OCI-LY7 (cell line): ENCODE measurements at regions not wholly inside any gene's neighbourhood (a gene's known extent, or its start where the extent isn't known, plus 50 kb on each side); places are given as distances from the start of the nearest gene placed in this dataset.
A peak's percentile ranks its signal among the peaks of the same experiment; 100 is the strongest.
"Not testable (repeated sequence)": the region's sequence is repeated elsewhere in the genome, so short reads cannot be mapped to it uniquely, and the experiment has no call there.

Experiments used
- BruUV-seq: library from RNA; stranded (reverse); fragments of 400-500 nt; replicated peaks from 2 replicates; lab custom pipeline; 2021; lab: Mats Ljungman, UMichigan
- CTCF ChIA-PET: fragments of 300-600 bp; sonication (Branson Sonifier 250); formaldehyde crosslinking; loops from one replicate; lab custom pipeline; 2022; ENCODE audit warnings: antibody characterized with exemption; ENCODE audit not compliant: unreplicated experiment; lab: Charles Lee
- POLR2A ChIA-PET: fragments of 300-600 bp; sonication (Branson Sonifier 250); formaldehyde crosslinking; loops from one replicate; lab custom pipeline; 2022; ENCODE audit warnings: antibody characterized with exemption; lab: Charles Lee
- DNase-seq: peaks from one replicate; pipeline ENCODE4 v3.0.0-alpha.2; 2015; ENCODE audit warnings: low spot score
- H2AFZ ChIP-seq: fragments of 200-600 bp; sonication (generic), shearing (Covaris generic); 2 replicates; pipeline ENCODE4 v1.6.1; 2014; ENCODE audit warnings: mild to moderate bottlenecking, antibody characterized with exemption, low read length, moderate library complexity
- H3K27ac ChIP-seq: fragments of 200-600 bp; sonication (generic); 2 replicates; pipeline ENCODE4 v1.5.1; 2014; ENCODE audit warnings: mixed run types, low read depth, mild to moderate bottlenecking, moderate library complexity, low read length, inconsistent platforms; ENCODE audit not compliant: poor library complexity, severe bottlenecking
- H3K36me3 ChIP-seq: fragments of 200-600 bp; sonication (generic); 2 replicates; pipeline ENCODE4 v1.6.1; 2014; ENCODE audit warnings: mild to moderate bottlenecking, antibody characterized with exemption, low read length, moderate library complexity, mixed read lengths; ENCODE audit not compliant: insufficient read depth
- H3K4me1 ChIP-seq: fragments of 200-600 bp; sonication (generic); 2 replicates; pipeline ENCODE4 v1.5.1; 2014; ENCODE audit warnings: mild to moderate bottlenecking, low read length; ENCODE audit not compliant: insufficient read depth, poor library complexity, severe bottlenecking
- H3K4me2 ChIP-seq: fragments of 200-600 bp; sonication (generic); 2 replicates; pipeline ENCODE4 v1.6.1; 2014; ENCODE audit warnings: mild to moderate bottlenecking, low read length
- H3K4me3 ChIP-seq: fragments of 200-600 bp; sonication (generic); 2 replicates; pipeline ENCODE4 v1.5.1; 2014; ENCODE audit warnings: mild to moderate bottlenecking, low read depth, low read length; ENCODE audit not compliant: poor library complexity, severe bottlenecking
- H3K79me2 ChIP-seq: fragments of 200-600 bp; sonication (generic); 2 replicates; pipeline ENCODE4 v1.6.1; 2016; ENCODE audit warnings: low read depth, mild to moderate bottlenecking, low read length, moderate library complexity, mixed read lengths; ENCODE audit not compliant: insufficient read depth
- H3K9me2 ChIP-seq: fragments of 200-600 bp; sonication (generic); 2 replicates; pipeline ENCODE4 v1.6.1; 2016; ENCODE audit warnings: mild to moderate bottlenecking, low read length, mixed read lengths; ENCODE audit not compliant: insufficient read depth
- H3K9me3 ChIP-seq: fragments of 200-600 bp; sonication (generic); 2 replicates; pipeline ENCODE4 v1.6.1; 2014; ENCODE audit warnings: mild to moderate bottlenecking, mixed run types, low read length, mixed read lengths
- H4K20me1 ChIP-seq: fragments of 200-600 bp; sonication (generic); 2 replicates; pipeline ENCODE4 v1.6.1; 2014; ENCODE audit warnings: mild to moderate bottlenecking, antibody characterized with exemption, low read length, moderate library complexity, mixed read lengths; ENCODE audit not compliant: insufficient read depth
- intact Hi-C: fragments of 100-400 bp; cut with micrococcal nuclease; formaldehyde crosslinking; loops from one replicate; pipeline ENCODE4 v1.10.0; 2022; ENCODE audit not compliant: unreplicated experiment

- H2AFZ ChIP-seq, intact Hi-C loops, H3K27ac ChIP-seq, CTCF ChIA-PET, H3K4me3 ChIP-seq, H3K4me1 ChIP-seq, H4K20me1 ChIP-seq, H3K9me2 ChIP-seq, H3K4me2 ChIP-seq, H3K79me2 ChIP-seq, H3K36me3 ChIP-seq, DNase-seq, BruUV-seq, POLR2A ChIA-PET, H3K9me3 ChIP-seq: not testable (repeated sequence)
Measured at GRCh38 chr1:797649-798048, 111.2 kb upstream of the OR4F16 start.

- H3K9me3 ChIP-seq, H3K9me2 ChIP-seq, H3K36me3 ChIP-seq, H2AFZ ChIP-seq, CTCF ChIA-PET, H4K20me1 ChIP-seq, BruUV-seq, POLR2A ChIA-PET, H3K27ac ChIP-seq, H3K4me2 ChIP-seq, intact Hi-C loops, DNase-seq, H3K79me2 ChIP-seq, H3K4me3 ChIP-seq, H3K4me1 ChIP-seq: not testable (repeated sequence)
Measured at GRCh38 chr1:800397-800796, 113.9 kb upstream of the OR4F16 start.

GRCh38 chr1:804378-805115, 118.1 kb upstream of the OR4F16 start:
- BruUV-seq, H3K4me1 ChIP-seq, H4K20me1 ChIP-seq, H3K27ac ChIP-seq, H3K9me3 ChIP-seq, H3K4me2 ChIP-seq, H3K4me3 ChIP-seq, H3K36me3 ChIP-seq, H3K9me2 ChIP-seq, POLR2A ChIA-PET, CTCF ChIA-PET, intact Hi-C loops, H2AFZ ChIP-seq, H3K79me2 ChIP-seq: not testable (repeated sequence)
- DNase-seq: peak; percentile 19

GRCh38 chr1:805310-805709, 118.4 kb upstream of the SAMD11 start:
- H3K9me3 ChIP-seq, H3K4me2 ChIP-seq, CTCF ChIA-PET, H3K79me2 ChIP-seq, POLR2A ChIA-PET, H3K4me1 ChIP-seq, H3K36me3 ChIP-seq, H3K4me3 ChIP-seq, H3K27ac ChIP-seq, BruUV-seq, H4K20me1 ChIP-seq, H2AFZ ChIP-seq, intact Hi-C loops, H3K9me2 ChIP-seq, DNase-seq: not testable (repeated sequence)

GRCh38 chr1:807066-807465, 116.7 kb upstream of the SAMD11 start:
- CTCF ChIA-PET, H3K9me3 ChIP-seq, H3K4me1 ChIP-seq, H3K9me2 ChIP-seq, H3K27ac ChIP-seq, H3K4me3 ChIP-seq, H4K20me1 ChIP-seq, POLR2A ChIA-PET, H3K79me2 ChIP-seq, H3K36me3 ChIP-seq, H3K4me2 ChIP-seq, DNase-seq, BruUV-seq, H2AFZ ChIP-seq, intact Hi-C loops: not testable (repeated sequence)

GRCh38 chr1:807699-808390, 115.9 kb upstream of the SAMD11 start:
- H4K20me1 ChIP-seq, POLR2A ChIA-PET, H3K4me2 ChIP-seq, DNase-seq, H3K79me2 ChIP-seq, CTCF ChIA-PET, H3K4me3 ChIP-seq, H3K9me2 ChIP-seq, H3K27ac ChIP-seq, intact Hi-C loops, H3K9me3 ChIP-seq, H3K4me1 ChIP-seq, H3K36me3 ChIP-seq, H2AFZ ChIP-seq, BruUV-seq: not testable (repeated sequence)
